CD4-positive, alpha-beta T cell (primary cell): ENCODE measurements at regions not wholly inside any gene's neighbourhood (a gene's known extent, or its start where the extent isn't known, plus 50 kb on each side); places are given as distances from the start of the nearest gene placed in this dataset.

Source experiments
- ATAC-seq: fragments of 200-7000 bp; cut with Tn5 transposase; one replicate; pipeline ENCODE4 v1.10.0; 2022; ENCODE audit warnings: mild to moderate bottlenecking; ENCODE audit not compliant: poor library complexity
- CTCF ChIA-PET: fragments of 350-600 bp; sonication (Branson Sonifier 250); formaldehyde crosslinking; loops from one replicate; lab custom pipeline; 2021; ENCODE audit warnings: antibody characterized with exemption, inconsistent platforms; lab: Charles Lee
- POLR2A ChIA-PET: fragments of 350-600 bp; sonication (Branson Sonifier 250); formaldehyde crosslinking; loops from one replicate; lab custom pipeline; 2021; ENCODE audit warnings: antibody characterized with exemption, inconsistent platforms; lab: Charles Lee
- DNase-seq, 14 experiments: peaks; one replicate each; pipeline ENCODE4 v3.0.0-alpha.2; 2013 to 2020; ENCODE audit warnings: mixed read lengths in 2 of 14
- H3K27ac ChIP-seq, 2 donors: one replicate each; pipeline versions ENCODE4 v1.5.1 to v1.7.0; 2013; ENCODE audit warnings: low read length in 2 of 2, low read depth in 1 of 2, mild to moderate bottlenecking in 1 of 2
- H3K27me3 ChIP-seq, 2 experiments: 1 replicate in 1 of 2; 2 replicates in 1 of 2; pipeline versions ENCODE4 v1.6.1 to v1.7.0; 2013; ENCODE audit warnings: low read length in 2 of 2, control low read depth in 1 of 2, mild to moderate bottlenecking in 1 of 2, moderate library complexity in 1 of 2; ENCODE audit not compliant: insufficient read depth in 2 of 2, control insufficient read depth in 1 of 2
- H3K36me3 ChIP-seq: one replicate; pipeline ENCODE4 v1.6.1; 2013; ENCODE audit warnings: low read length, control low read depth; ENCODE audit not compliant: insufficient read depth
- H3K4me1 ChIP-seq: one replicate; pipeline ENCODE4 v1.6.1; 2013; ENCODE audit warnings: low read length, control low read depth; ENCODE audit not compliant: insufficient read depth
- H3K4me3 ChIP-seq: one replicate; pipeline ENCODE4 v1.5.1; 2013; ENCODE audit warnings: mild to moderate bottlenecking, low read length, moderate library complexity
- H3K9me3 ChIP-seq, 2 experiments: 1 replicate in 1 of 2; 2 replicates in 1 of 2; pipeline versions ENCODE4 v1.6.1 to v1.7.0; 2013; ENCODE audit warnings: low read length in 2 of 2, mild to moderate bottlenecking in 2 of 2, control low read depth in 1 of 2, moderate library complexity in 1 of 2; ENCODE audit not compliant: control insufficient read depth in 1 of 2, insufficient read depth in 1 of 2
- H3K27ac Mint-ChIP-seq: one replicate; pipeline ENCODE4 v1.8.0; 2020; ENCODE audit warnings: mixed read lengths
- H3K27me3 Mint-ChIP-seq: one replicate; pipeline ENCODE4 v1.8.0; 2021; ENCODE audit warnings: mixed read lengths
- H3K36me3 Mint-ChIP-seq: one replicate; pipeline ENCODE4 v1.8.0; 2021; ENCODE audit warnings: low read depth, mixed read lengths
- H3K4me1 Mint-ChIP-seq: one replicate; pipeline ENCODE4 v1.8.0; 2021; ENCODE audit warnings: low read depth, mixed read lengths
- H3K4me3 Mint-ChIP-seq: one replicate; pipeline ENCODE4 v1.8.0; 2020; ENCODE audit warnings: mild to moderate bottlenecking, mixed read lengths
- H3K9me3 Mint-ChIP-seq: one replicate; pipeline ENCODE4 v1.8.0; 2020; ENCODE audit warnings: mixed read lengths
- CTCF ChIP-seq: fragments of 200-600 bp; IDR thresholded peaks from one replicate; pipeline ENCODE4 v1.8.0; 2022; ENCODE audit warnings: antibody characterized with exemption, mild to moderate bottlenecking
- intact Hi-C, 2 experiments: fragments of 100-400 bp; cut with DNase I in 1 of 2; cut with micrococcal nuclease in 1 of 2; formaldehyde crosslinking; loops; one replicate each; pipeline versions ENCODE4 v1.15.1 to v1.9.0; 2023 to 2025; cut with DNase I, micrococcal nuclease

- ChIA-PET POLR2A (no interaction called here), CTCF (no interaction called here)
- H3K36me3 ChIP-seq, result no peaks in the 10 kb centered on the region
- H3K4me3 ChIP-seq, result no peak overlapping the region
- no peak overlapping the region for H3K4me3 Mint-ChIP-seq
- intact Hi-C loops, result no loop called here
- DNase-seq (no peak), ATAC-seq (no peak)
- TF ChIP-seq CTCF, result no peak
- H3K9me3 Mint-ChIP-seq, result no peaks in the 10 kb centered on the region
- H3K36me3 Mint-ChIP-seq, result no peaks in the 10 kb centered on the region
- no peaks in the 10 kb centered on the region for H3K27me3 ChIP-seq
- peaks cover 3% of the 10 kb centered on the region for H3K4me1 Mint-ChIP-seq
- H3K27ac ChIP-seq, result no peak overlapping the region
- no peaks in the 10 kb centered on the region for H3K27me3 Mint-ChIP-seq
- no peak overlapping the region for H3K27ac Mint-ChIP-seq
- H3K9me3 ChIP-seq, result no peaks in the 10 kb centered on the region
- no peaks in the 10 kb centered on the region for H3K4me1 ChIP-seq
Observed at GRCh38 chr13:22014469-22014868, 343.6 kb downstream of the FGF9 start.

- no peaks in the 10 kb centered on the region for H3K27me3 ChIP-seq
- DNase-seq (peak in 1 of 14 experiments; percentile 24), ATAC-seq (no peak)
- peaks cover 3% of the 10 kb centered on the region for H3K4me1 Mint-ChIP-seq
- H3K9me3 Mint-ChIP-seq, result no peaks in the 10 kb centered on the region
- no peaks in the 10 kb centered on the region for H3K36me3 Mint-ChIP-seq
- no peak overlapping the region for H3K4me3 Mint-ChIP-seq
- no peak overlapping the region for H3K4me3 ChIP-seq
- TF ChIP-seq CTCF, result no peak
- H3K36me3 ChIP-seq, result no peaks in the 10 kb centered on the region
- no peak overlapping the region for H3K27ac ChIP-seq
- no peaks in the 10 kb centered on the region for H3K27me3 Mint-ChIP-seq
- no peak overlapping the region for H3K27ac Mint-ChIP-seq
- ChIA-PET POLR2A (interaction anchor here (0.7 kb wide), 2 partner anchors 123 to 348 kb away, joined by 3 to 4 read pairs; no protein-coding TSS in a partner anchor), CTCF (interaction anchor here (0.7 kb wide), 1 partner anchor 29 kb away, joined by 3 read pairs; no protein-coding TSS in a partner anchor)
- H3K4me1 ChIP-seq, result no peaks in the 10 kb centered on the region
- intact Hi-C loops, result no loop called here
- no peaks in the 10 kb centered on the region for H3K9me3 ChIP-seq
Observed at GRCh38 chr13:22017226-22017625, 346.4 kb downstream of the FGF9 start.

GRCh38 chr13:22018076-22018835 is 347.4 kb downstream of the FGF9 start:
- ChIA-PET POLR2A (interaction anchor here (0.7 kb wide), 1 partner anchor 992 kb away, joined by 3 read pairs; no protein-coding TSS in a partner anchor), CTCF (no interaction called here)
- Histone ChIP-seq H3K27me3 (no peaks in the 10 kb centered on the region), H3K36me3 (no peaks in the 10 kb centered on the region), H3K4me1 (no peaks in the 10 kb centered on the region), H3K27ac (no peak overlapping the region), H3K4me3 (no peak overlapping the region), H3K9me3 (no peaks in the 10 kb centered on the region)
- ATAC-seq, result no peak
- Mint-ChIP-seq H3K9me3 (no peaks in the 10 kb centered on the region), H3K4me3 (no peak overlapping the region), H3K4me1 (peaks cover 3% of the 10 kb centered on the region), H3K27ac (no peak overlapping the region), H3K27me3 (no peaks in the 10 kb centered on the region), H3K36me3 (no peaks in the 10 kb centered on the region)
- TF ChIP-seq CTCF, result no peak
- intact Hi-C loops, result no loop called here
- DNase-seq, result no peak
